Body of pancreas (tissue), 4 donors: ENCODE measurements at regions not wholly inside any gene's neighbourhood (a gene's known extent, or its start where the extent isn't known, plus 50 kb on each side); places are given as distances from the start of the nearest gene placed in this dataset.

Source experiments
- POLR2A ChIP-seq, 3 donors: fragments of 450-650 bp; IDR thresholded peaks; one replicate each; pipeline ENCODE4 v1.6.1; 2016; ENCODE audit warnings: antibody characterized with exemption in 3 of 3, mild to moderate bottlenecking in 2 of 3
- TF ChIP-seq, protein P1 (sequence below), 7 experiments: fragments of 450-650 bp in 4 of 7; fragments of 200-600 bp in 3 of 7; sonication (generic) in 3 of 7; IDR thresholded peaks; one replicate each; pipeline ENCODE4 v1.5.1; 2016 to 2019; ENCODE audit warnings: antibody characterized with exemption in 7 of 7

- TF ChIP-seq, protein P1, sequence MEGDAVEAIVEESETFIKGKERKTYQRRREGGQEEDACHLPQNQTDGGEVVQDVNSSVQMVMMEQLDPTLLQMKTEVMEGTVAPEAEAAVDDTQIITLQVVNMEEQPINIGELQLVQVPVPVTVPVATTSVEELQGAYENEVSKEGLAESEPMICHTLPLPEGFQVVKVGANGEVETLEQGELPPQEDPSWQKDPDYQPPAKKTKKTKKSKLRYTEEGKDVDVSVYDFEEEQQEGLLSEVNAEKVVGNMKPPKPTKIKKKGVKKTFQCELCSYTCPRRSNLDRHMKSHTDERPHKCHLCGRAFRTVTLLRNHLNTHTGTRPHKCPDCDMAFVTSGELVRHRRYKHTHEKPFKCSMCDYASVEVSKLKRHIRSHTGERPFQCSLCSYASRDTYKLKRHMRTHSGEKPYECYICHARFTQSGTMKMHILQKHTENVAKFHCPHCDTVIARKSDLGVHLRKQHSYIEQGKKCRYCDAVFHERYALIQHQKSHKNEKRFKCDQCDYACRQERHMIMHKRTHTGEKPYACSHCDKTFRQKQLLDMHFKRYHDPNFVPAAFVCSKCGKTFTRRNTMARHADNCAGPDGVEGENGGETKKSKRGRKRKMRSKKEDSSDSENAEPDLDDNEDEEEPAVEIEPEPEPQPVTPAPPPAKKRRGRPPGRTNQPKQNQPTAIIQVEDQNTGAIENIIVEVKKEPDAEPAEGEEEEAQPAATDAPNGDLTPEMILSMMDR (IDR thresholded peaks at IDR 0.05) = no peak
- no peak for TF ChIP-seq POLR2A (IDR thresholded peaks at IDR 0.05)
Measured at GRCh38 chr16:72511171-72511570, 339.2 kb upstream of the PMFBP1 start.
